GM19351 (cell line): ENCODE measurements at regions not wholly inside any gene's neighbourhood (a gene's known extent, or its start where the extent isn't known, plus 50 kb on each side); places are given as distances from the start of the nearest gene placed in this dataset.

ENCODE experiments used
- ATAC-seq: cut with Tn5 transposase; IDR thresholded peaks from one replicate; pipeline ENCODE4 v1.9.1; 2021; ENCODE audit warnings: mild to moderate bottlenecking, moderate library complexity; ENCODE audit not compliant: unreplicated experiment

DNA sequence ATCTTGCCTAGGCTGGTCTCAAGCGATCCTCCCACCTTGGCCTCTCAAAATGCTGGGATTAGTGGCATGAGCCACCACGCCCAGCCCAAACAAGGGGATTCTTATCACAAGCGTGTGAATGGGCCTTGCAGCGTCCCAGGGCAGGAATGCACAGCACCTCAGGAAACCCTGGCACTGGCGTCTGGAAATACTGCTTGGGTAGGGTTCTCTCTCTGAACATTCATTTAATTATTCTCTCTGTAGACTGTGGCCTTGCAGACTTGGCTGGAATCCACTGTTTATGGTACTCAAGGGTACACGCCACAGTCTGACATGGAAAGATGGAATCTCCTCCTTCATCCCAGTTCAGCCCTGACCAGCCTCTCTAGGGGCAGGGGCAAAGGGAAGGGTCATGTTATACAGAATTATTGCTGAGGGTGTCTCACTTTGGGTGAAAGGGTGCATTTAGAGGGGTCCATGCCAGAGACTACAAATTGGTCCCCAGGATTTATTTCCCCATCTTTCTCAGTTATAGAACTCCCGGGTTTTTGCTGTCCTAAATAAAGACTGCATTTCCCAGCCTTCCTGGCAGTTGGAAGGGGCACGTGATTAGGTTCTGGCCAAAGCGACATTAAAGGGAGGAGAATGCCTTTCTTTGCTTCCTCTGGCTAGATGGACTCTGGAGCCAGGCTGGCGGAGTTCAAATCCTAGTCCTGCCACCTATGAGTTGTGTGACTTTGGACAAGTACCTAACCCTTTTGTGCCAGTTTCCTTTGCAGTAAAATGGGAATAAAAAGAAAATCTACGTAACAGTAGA is 147.2 kb upstream of the HAAO start:
- ATAC-seq, result no peak

DNA sequence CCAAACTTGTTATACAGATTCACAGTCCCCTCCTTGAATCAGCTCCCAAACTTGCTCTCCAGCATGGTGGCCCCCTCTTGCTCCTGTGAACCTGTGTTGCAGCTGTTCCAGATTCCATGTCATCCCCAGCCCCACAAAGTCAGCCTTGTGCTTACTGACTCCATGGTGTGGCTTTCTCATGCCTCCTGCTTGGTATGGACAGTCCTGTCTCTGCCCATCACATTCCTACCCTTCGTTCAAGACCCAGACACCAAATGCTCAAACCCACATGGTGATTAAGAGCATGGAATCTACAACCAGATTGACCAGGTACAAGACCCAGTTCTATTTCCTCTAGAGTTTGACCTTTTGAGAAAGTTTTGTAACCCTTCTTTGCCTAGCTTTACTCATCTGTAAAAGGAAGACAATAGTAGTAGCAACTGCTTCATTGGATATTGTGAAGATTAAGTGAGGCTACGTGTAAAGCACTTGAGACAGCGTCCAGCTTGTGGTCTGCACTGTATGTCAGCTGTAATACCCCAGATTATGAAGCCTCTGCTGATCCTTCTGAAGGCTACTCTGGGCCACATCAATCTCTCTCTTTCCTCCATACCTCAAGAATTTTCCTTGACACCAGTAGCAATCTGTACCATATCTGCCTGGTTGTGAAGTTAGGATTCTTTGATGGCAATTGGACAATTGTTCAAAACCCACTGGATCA is 146.4 kb upstream of the HAAO start:
- ATAC-seq, result no peak

DNA sequence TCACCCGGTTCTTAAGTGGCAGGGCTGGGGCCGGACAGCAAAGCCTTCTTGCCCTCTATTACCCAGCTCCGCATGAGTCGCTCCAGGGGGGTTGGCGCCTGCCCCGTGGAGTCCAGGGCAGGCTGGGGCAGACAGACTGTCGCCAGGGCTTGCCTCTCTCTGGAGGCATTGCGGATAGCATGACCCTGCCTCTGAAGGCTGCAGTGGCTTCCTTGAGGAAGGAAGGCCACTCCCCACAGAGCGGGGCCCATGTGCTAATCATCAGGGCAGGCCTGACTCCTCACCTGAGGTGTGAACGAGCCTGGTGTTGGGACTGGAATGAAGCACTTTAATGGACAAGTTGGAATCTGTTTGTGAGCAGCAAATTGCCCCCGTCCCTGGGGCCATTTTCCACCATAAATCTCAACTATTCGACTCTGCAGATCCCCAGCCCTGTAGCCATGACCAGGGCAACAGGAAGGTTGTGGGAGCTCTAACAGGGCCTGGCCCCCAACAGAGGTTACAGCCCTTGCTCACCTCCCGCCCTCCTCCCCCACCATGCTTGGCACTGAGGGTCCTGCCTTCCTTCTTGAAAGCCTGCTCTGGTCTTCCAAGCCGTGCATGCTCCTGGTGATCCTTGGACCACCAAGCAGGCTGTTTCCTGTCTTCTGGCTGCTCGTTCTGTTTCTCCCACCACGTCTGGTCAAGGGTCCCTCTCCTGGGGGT is 144.9 kb upstream of the HAAO start:
- no peak for ATAC-seq

GRCh38 chr2:42935692-42936671 is 143.6 kb upstream of the HAAO start:
- no peak for ATAC-seq

GRCh38 chr2:42934580-42935186 is 142.3 kb upstream of the HAAO start:
- ATAC-seq, result no peak

DNA sequence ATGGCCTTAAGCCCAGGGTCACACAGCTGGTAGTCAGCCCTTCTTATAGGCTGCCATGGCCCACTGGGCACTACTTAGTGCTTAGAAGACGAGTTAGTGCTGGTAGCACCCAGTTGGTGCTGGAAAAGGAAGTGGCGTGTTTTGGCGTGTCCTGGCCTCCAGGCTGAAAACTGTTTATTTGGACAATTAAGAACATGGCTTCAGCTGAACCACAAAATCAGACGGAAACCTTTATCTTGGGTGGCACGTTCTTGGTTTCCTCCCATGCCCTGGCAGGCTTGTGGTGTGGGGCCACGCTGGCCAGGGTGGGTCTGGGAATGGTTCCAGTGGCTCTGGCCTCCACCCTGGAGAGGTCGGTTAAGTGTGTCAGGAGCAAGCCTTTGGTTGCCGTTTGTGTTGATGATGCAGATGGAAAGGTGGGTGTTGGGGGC is 141.5 kb upstream of the HAAO start:
- ATAC-seq, result no peak

- no peak for ATAC-seq
Observed at GRCh38 chr2:42932271-42933151, 140.1 kb upstream of the HAAO start.

- no peak for ATAC-seq
Observed at GRCh38 chr2:42931818-42932195, 139.4 kb upstream of the HAAO start.

- ATAC-seq, result no peak
Observed at GRCh38 chr2:42931146-42931817, 138.9 kb upstream of the HAAO start.

DNA sequence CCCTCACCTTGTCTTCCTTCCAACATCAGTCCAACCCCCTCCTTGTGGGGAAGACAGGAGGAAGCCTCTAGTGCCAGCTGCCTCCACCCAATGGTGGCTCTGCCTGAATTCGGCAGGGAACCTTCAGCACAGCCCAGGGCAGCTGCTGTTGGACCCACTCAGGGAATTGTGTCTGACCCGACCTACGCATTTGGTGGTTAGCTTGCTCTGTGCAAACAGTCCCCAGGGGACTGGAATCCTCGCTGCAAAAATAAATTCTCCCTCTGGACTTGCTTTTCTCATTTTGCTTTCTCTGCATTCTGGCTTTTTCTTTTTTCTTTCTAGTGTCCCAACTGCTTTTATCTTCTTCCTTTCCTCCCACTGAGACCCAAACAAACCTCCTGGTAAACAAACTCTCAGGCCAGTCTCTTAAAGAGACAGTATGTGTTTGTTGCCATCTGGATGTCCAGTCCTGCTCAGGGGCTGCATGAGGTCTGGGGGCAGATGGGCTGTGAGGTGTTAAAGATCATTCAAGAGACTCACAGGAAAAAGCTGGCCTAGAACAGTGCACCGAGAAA is 137.7 kb upstream of the HAAO start:
- ATAC-seq, result no peak

- ATAC-seq, result no peak
Observed at GRCh38 chr2:42929546-42930024, 137.2 kb upstream of the HAAO start.

GRCh38 chr2:42928692-42929545 is 136.5 kb upstream of the HAAO start:
- no peak for ATAC-seq

- no peak for ATAC-seq
Observed at GRCh38 chr2:42928161-42928691, 135.8 kb upstream of the HAAO start.

GRCh38 chr2:42927334-42928160 is 135.2 kb upstream of the HAAO start:
- no peak for ATAC-seq

GRCh38 chr2:42926434-42927333 is 134.3 kb upstream of the HAAO start:
- ATAC-seq, result no peak
